HG02938 (cell line): ENCODE measurements at regions not wholly inside any gene's neighbourhood (a gene's known extent, or its start where the extent isn't known, plus 50 kb on each side); places are given as distances from the start of the nearest gene placed in this dataset.
"Not testable (repeated sequence)": the region's sequence is repeated elsewhere in the genome, so short reads cannot be mapped to it uniquely, and the experiment has no call there.

Source experiments
- ATAC-seq: cut with Tn5 transposase; IDR thresholded peaks from one replicate; pipeline ENCODE4 v1.9.1; 2021; ENCODE audit warnings: mild to moderate bottlenecking, moderate library complexity; ENCODE audit not compliant: unreplicated experiment

DNA sequence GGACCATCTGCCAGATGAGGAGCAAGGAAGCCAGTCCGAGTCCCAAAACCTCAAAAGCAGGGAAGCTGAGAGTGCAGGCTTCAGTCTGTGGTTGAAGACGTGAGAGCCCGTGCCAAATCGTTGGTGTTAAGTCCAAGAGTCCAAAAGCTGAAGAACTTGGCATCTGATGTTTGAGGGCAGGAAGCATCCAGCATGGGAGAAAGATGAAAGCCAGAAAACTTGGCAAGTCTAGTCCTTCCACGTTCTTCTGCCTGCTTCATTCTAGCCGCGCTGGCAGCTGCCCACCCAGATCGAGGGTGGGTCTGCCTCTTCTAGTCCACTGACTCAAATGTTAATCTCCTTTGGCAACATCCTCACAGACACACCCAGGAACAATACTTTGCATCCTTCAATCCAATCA lies 293.8 kb downstream of the RDH14 start:
- ATAC-seq = not testable (repeated sequence)

DNA sequence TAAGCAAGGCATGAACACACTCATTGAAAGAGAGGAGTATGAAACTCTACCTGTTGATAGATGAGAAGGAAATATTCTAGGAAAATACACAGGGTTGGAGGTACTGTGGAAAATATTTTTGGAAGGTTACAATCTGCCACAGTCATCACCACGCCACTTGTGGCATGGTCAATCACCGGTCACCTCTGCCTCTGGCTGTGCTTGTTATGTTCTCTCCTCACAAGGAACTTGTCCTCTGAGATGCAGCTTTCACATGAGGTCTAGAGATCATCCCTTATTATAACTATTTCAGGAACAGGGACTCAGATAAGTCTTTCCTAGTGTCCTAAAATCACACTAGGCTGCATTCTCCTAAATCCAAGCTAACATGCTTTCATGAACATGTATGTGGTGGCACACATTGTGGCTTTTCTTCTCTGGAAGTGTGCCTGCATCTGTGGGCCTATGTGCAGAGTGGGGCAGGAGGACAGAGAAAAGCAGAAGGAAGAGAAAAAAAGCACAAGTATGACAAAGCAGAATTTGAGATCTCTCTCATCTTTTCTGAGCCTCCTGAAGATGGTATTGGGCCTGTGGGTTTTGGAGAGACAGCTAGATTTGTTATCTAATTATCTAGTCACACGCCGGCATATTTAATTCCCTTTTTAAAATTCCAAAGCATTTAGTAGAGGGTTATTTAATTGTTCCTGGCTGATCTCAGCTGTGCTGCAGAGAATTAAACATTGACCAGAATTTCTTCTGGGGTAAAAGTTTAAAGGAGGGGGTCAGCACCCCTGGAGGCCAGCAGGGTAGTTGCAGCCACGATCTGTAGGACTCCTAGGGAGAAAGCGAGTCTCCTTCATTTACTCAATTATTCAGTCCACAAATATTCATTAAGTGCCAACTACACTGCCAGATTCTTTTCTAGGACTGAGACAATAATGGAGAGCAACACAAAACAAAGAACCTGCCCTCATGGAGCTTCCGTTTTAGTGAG lies 294.6 kb downstream of the RDH14 start:
- ATAC-seq = no peak

DNA sequence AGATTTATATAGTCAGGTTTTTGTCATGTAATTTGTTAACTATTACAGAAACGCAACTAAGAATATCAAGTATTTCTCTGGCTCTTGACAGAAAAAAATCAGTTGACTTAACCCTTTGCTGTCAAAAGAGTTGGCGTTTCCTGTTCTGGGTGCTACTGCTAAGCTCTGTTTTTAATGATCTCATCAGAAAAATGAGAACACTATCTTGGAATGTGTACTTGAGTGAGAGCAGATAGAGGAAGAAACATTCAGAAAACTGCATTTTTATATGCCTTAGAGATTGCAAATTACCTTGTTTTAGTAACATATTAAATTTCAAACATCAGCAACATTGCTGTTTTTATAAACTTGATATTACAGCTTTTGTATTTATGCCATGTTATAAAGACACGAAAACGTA lies 297.9 kb downstream of the RDH14 start:
- no peak for ATAC-seq

DNA sequence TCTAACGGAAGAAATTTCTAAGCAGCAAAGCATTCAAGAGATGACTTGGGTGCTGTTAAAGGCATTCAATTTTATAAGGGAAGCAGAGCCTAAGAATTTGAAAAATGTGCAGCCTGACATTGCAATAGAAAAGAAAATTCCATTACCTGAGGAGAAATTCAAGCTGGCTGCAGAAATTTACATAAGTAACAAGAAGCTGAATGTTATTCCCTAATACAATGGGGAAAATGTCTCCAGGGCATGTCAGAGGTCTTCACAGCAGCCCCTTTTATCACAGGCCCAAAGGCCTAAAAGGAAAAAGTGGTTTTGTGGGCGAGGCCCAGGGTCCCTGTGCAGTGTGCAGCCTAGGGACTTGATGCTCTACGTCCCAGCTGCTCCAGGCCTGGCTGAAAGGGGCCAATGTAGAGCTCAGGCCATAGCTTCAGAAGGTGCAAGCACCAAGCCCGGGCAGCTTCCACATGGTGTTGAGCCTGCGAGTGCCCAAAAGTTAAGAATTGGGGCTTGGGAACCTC lies 306.7 kb downstream of the RDH14 start:
- no peak for ATAC-seq

DNA sequence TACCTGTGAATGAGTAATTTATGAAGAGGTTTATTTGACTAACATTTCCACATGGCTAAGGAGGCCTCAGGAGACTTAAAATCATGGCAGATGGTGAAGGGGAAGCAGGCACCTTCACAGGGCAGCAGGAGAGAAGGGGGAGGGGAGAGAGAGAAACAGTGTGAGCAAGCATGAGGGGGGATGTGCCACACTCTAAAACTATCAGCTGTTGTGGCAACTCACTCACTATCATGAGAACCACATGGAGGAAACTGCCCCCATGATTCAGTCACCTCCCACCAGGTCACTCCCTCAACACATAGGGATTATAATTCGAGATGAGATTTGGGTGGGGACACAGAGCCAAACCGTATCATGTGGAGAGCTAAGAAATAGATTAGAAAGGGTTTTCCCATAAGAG lies 309.0 kb downstream of the RDH14 start:
- no peak for ATAC-seq

DNA sequence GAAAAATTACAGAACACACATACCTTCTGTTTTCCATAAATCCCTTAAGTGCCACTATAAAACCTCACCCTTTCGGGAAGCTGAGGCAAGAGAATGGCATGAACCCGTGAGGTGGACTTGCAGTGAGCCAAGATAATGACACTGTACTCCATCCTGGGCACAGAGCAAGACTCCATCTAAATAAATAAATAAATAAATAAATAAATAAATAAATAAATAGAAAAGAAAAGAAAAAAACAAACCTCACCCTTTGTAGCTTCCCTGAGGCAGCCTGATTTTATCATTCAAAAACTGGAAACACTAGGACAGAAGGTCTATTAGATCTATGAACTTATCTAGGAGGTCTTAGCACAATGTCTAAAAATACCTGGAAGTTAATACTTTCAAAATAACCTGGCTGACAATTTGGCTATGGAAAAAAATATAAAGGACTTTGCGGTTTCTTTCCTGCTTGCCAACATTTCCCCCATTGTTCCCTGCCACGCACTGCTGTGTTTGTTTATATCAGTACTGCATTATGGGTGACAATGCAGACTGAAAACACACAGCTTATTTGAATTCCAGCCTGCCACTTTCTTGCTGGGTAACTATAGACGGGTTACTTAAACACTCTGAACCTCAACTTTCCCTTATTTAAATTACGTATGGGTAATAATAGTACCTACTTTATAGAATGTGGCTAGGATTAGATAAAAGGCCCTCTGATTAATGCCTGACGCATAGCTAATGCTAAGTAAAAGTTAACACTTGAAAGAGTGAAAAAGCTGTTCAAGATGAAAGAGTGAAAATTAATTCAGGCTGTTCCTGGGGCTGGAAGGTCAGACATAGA lies 313.0 kb downstream of the RDH14 start:
- no peak for ATAC-seq

DNA sequence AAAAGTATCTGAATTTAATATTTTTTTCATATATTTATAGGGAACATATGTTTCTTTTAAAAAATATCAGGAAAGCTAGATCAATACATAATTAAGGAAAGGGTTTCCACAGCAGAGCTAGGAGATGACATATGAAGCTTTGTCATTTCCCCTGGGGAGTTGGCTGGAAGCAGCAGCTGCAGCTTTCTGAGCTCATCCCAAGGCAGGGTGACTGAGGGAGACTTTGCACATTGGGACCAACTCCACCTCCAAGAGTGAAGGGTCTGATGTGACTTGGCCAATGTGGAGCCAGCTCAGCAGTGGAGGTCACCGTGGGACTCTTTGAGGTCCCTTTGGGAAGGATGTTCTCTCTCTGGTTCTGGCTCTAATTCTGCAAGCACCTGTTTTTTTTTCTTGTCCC lies 315.1 kb downstream of the RDH14 start:
- no peak for ATAC-seq

DNA sequence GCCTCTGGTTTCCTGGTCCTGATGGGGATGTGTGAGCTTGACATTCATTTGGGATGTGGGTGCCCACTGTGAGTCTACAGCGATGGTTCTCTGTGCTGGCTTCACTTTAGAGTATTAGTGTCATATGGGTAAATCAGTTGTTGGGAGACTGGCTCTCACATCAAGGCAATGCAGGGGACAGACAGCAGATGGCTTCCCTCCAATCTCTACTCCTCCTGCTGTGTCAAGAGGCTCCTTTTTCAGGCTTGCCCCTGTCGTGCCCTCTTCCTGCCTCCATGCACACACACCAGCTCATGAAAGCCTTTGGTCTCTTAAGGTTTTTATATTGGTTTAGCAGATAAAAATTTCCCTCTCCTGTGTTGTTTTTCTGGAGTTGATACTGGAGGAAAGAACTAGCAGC lies 315.6 kb downstream of the RDH14 start:
- ATAC-seq = no peak

DNA sequence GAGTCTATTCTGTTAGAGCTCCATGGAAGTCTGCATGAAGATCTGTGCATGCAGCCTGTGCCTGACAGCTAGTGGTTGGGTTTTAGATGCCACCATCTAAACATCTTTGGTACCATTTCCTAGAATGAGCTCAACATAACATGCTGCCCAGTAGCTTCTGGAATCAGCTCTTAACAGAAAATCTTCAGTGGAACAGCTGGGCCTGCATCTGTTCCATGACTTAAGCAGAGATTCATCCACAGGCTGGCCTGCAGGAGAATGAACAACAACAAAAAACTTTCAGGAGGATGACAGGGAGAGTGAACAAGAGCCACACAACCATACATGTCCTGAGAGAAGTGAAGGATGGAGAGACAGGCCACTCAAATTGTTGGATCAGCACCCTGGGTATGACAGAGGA lies 316.6 kb downstream of the RDH14 start:
- no peak for ATAC-seq

DNA sequence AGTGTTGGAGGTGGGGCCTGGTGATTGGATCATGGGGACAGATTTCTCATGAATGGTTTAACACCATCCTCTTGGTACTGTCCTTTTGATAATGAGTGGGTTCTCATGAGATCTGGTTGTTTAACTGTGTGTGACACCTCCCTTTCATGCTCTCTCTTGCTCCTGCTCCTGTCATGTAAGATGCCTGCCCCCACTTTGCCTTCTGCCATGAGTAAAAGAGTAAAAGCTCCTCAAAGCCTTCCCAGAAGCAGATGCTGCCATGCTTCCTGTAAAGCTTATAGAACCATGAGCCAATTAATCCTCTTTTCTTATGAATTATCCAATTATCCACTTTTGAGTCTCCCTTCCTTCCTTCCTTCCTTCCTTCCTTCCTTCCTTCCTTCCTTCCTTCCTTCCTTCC lies 317.7 kb downstream of the RDH14 start:
- ATAC-seq = no peak

DNA sequence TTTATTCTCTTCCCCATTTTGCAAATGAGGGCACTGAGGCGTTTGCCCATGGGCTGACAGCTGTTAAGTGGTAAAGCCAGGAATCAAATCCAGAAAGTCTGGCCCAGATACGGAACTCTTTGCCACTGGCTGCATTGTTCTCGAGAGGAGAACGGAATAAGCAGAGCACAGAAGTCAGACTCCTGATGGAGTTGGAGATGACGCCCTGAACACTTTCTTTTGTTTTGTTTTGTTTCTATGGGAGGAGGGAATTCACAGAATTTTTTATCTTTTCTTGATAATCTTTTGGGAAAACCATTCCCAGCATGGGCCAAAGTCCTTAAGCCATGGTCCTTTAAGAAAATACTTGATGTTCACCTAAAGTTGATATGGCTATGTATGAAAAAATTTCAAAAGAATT lies 322.2 kb downstream of the RDH14 start:
- ATAC-seq = no peak

DNA sequence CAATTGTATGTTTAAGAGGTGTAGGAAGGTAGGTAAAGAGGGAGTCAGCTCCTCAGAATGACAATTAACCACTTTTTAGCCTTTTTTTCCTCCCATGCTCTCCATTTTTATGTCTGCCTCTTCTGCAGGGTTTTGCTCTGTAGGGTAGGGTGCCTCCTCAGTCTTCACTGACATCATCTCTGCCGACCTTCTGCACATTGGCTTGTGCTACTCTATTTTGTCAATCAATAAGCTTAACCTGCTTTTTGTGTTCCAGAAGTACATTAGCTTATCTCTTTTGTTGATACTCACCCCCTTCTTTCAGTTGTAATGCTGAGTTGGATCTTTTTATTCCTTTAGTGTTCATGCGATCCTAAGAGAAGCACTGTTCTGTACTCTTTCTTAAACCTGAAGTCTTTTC lies 323.2 kb downstream of the RDH14 start:
- ATAC-seq = no peak

DNA sequence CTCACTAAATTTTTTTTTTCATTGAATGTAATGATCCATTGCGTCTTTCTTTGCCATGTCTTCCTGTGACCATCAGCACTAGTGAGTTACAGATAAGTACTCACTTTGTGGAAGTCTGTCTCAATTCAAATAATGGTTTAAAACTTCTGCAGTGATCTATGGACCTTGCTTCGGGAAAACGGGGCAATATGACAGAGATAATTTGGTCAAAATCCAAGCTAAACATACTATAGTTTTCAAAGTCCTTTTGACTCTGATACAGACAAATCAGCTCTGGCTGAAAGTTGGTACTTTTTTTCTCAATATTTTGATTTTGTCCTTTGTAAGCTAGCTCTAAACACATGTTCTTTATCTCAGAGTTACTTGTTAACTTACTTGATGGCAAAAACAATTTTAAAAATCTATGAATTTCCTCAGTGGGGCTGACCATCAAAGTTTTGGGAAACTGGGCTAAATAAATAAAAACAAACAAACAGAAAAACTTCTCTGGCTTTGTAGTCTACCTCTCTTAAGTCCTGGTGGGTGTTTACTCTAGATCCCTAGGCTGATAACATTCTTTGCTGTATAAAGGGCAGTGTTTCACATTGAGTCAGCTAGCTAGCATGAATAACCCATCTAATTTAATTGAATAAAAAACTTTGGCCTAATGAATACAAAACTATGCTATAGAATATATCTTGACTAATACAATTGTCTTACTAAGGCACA lies 327.6 kb downstream of the RDH14 start:
- no peak for ATAC-seq

DNA sequence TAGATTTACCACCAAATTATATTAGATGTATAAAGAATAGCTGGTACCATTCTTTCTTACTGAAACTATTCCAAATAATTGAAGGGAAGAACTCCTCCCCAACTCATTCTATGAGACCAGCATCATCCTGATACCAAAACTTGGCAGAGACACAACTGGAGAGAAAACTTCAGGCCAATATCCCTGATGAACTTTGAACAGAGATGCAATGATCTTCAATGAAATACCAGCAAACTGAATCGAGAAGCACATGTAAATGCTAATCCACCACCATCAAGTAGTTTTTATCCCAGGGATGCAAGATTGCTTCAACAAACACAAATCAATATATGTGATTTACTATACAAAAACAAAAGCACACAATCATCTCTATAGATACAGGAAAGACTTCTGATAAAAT lies 329.8 kb downstream of the RDH14 start:
- ATAC-seq = no peak

DNA sequence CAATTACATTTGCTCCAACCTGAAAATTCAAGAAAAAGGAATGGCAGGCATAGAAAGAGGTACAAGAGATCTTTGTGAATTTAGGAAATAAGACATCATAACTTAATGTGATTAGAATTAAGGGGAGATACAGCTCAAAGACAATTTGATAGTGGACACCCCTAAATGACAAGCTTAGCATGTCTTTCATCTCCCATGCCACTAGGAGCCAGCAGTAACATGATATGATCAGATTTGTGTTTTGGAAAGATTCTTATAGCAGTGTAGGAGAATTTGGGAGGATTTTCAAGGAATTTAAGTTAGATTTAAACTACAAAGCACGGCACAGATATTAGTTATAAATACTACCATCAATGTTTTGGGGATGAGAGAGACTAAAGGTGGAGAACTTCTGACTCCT lies 340.8 kb downstream of the RDH14 start:
- ATAC-seq = no peak

DNA sequence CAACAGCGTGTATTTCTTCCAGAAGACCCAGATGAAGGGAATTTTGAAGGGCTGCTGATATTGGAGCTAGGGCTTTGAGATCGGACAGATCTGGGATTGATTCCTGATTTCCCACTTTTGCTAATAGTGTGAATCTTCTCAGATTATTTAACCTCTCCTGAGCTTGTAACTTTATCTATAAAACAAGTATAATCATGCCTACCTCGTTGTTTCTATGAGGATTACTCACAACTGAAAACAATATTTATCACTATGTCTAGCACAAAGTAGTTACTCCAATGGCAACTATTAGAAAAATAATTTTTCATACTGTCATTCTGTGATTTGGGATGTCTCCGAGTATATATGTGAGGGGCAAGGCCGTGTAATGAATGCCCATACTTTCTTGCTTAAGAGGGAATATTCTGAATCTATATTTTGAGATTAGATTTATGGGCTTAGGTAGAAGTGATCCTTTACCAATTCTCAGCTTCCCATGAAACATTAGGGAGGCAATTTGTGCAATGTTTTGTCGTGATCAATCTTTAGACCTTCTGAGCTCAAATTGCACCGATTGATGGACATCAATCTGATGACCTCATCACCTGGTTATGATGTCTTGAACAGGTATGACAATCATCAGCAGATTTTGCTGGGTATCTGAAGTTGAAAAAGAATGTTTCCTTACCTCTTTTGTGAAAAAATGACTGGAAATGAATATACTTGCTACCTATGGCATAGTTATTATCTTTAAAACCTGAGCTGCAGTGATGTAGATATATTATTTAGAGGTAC lies 339.9 kb downstream of the KCNS3 start:
- no peak for ATAC-seq

DNA sequence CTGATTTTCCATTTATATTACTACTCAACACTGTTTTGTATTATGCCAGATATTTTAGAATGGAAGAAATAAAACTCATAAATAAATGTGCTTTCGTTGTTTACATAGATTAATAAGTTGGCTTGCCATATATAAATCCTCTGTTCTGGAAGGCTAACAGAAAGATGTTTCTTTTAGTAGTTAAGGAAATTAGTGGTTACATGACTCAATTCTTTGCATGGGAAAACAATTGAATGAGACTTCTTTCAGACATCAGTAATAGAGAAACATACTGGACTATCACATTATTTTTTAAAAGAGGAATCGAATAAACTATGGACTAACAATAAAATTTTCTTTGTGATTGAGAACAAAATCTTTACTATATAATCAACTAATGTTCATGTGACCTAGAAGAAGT lies 336.5 kb downstream of the KCNS3 start:
- ATAC-seq = no peak

DNA sequence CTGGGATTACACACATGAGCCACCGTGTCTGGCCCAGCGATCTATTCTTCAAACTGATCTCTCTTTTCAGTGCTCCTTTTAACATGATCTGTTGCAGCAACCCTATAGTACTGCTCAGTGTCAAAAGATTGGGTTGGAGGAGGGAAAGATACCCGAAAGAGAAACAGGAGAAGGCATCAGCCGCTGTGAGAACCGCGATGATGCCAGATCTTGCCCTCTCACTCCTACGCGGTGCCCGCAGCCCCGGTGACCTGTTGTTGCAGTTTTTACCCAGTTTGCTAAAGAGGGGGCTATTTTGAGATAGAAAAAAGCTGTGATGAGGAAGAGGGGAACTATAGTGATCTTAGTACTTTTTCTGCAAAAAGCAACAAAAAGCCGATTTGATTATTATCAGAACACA lies 335.5 kb downstream of the KCNS3 start:
- no peak for ATAC-seq

DNA sequence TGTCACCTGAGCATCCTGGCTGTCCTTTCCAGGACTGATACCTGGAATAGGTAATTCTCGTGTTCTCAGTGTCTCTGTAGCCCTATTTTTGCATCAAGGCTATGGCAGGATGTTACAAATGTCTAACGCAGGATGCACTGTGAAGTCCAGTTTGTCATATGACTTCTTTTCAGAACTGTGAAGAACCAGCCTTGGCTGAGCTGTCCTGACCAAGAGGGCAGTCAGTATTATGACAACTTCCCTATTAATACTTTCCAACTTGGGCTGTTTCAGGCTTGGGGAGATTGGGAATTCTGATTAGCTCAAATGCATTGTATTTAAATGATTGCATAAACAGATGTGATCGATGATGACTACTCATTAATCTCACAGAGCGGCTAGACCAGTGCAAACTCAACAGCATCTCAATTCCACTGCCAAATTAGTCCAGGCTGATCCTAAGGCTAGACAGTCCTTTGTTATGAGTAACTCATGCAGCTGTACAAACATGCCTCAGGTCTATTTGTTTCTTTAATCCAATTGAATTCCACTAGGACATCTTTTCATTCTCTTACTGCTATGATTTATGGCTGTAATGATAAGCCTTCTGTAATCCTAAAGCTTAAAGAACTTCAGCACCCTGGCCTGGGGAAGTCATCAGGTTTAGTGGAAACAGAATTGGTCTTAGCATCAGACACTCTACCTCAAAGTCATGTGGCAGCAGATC lies 331.6 kb downstream of the KCNS3 start:
- ATAC-seq = no peak

DNA sequence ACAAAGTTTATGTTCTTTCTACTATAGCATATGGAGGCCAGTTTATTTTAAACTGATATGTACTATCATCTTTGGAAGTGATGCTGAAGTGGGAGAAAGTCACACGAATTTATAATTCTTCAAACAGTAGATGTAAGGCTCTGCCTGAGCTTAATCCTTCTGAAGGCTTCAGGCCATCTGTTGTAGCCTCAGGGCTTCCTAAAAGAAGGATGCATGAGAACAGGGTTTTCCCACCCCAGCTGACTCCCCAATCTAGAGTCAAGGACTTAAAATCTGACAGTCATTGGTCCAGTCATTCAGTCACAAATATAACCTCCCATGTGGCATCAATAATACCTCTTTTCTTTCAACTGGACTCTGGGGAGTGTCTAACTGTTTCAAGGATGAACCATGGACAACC lies 330.5 kb downstream of the KCNS3 start:
- no peak for ATAC-seq
